Endothelial cell of umbilical vein (primary cell): ENCODE measurements at regions not wholly inside any gene's neighbourhood (a gene's known extent, or its start where the extent isn't known, plus 50 kb on each side); places are given as distances from the start of the nearest gene placed in this dataset.

Experiments
- CTCF ChIP-seq, 2 donors: IDR thresholded peaks; 1 replicate in 1 of 2; 2 replicates in 1 of 2; pipeline ENCODE4 v1.5.1; 2011; ENCODE audit warnings: low read length in 2 of 2, mild to moderate bottlenecking in 2 of 2, moderate library complexity in 2 of 2, control low read depth in 1 of 2, inconsistent platforms in 1 of 2, low read depth in 1 of 2; ENCODE audit not compliant: insufficient read depth in 1 of 2; ENCODE audit errors: extremely low read depth in 1 of 2
- POLR2AphosphoS5 ChIP-seq: IDR thresholded peaks from 2 replicates; pipeline ENCODE4 v1.6.1; 2012; ENCODE audit warnings: low read depth, mild to moderate bottlenecking, control low read depth, low read length, moderate library complexity; ENCODE audit not compliant: insufficient read depth

GRCh38 chr5:130705368-130705767, 459.7 kb downstream of the HINT1 start:
- TF ChIP-seq CTCF (IDR thresholded peaks at IDR 0.05; ENCODE audit: extremely low read depth in 1 of 2, insufficient read depth in 1 of 2, low read depth in 1 of 2, low read length in 2 of 2) (no peak), POLR2AphosphoS5 (no peak)
